ENCODE measurements at regions not wholly inside any gene's neighbourhood (a gene's known extent, or its start where the extent isn't known, plus 50 kb on each side); places are given as distances from the start of the nearest gene placed in this dataset.
A peak's percentile ranks its signal among the peaks of the same experiment; 100 is the strongest.

DNA sequence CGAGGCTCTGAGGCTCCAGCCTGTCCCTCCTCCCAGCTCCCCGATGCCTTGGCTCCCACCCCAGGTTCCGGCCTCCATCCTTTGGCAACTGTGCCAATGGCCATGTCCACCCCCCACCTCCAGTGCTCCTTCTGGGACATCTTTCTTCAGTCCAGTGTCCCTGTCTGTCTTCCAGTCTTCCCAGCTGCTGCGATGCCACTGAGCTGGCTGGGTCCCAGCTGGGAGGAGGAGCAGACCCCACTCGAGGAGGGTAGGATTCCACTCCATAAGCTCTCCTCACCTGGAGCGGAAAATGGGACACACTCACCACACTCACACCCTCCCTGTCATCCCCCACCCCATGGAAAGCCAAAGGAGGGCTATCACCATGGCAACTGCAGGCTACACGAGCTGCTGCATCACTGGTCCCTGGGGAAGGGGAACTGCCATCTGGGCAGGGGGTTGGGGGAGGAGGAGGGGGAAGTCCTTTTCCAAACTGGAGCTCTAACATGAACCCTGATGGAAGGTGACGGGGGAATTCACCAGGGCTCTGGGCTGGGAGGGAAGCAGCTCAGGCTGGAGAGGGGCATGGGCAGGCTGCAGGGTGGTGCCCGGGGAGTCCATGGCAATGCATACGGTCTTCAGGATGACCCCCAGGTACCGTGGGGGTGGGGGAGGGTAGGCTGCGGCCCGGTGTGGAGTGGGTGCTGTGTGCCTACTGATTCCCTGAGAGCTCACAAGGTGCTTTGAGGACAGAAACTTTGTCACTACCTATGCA is 94.3 kb downstream of the LRRC74A start:
- peak; percentile 49 for DNase-seq (ENCODE audit: low read depth)
- no peak overlapping the region for H3K4me3 ChIP-seq (replicated peaks; ENCODE audit: low read depth, low read length)
- TF ChIP-seq, protein P1, sequence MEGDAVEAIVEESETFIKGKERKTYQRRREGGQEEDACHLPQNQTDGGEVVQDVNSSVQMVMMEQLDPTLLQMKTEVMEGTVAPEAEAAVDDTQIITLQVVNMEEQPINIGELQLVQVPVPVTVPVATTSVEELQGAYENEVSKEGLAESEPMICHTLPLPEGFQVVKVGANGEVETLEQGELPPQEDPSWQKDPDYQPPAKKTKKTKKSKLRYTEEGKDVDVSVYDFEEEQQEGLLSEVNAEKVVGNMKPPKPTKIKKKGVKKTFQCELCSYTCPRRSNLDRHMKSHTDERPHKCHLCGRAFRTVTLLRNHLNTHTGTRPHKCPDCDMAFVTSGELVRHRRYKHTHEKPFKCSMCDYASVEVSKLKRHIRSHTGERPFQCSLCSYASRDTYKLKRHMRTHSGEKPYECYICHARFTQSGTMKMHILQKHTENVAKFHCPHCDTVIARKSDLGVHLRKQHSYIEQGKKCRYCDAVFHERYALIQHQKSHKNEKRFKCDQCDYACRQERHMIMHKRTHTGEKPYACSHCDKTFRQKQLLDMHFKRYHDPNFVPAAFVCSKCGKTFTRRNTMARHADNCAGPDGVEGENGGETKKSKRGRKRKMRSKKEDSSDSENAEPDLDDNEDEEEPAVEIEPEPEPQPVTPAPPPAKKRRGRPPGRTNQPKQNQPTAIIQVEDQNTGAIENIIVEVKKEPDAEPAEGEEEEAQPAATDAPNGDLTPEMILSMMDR (IDR thresholded peaks at IDR 0.05; ENCODE audit: low read length, missing control alignments), result no peak

DNA sequence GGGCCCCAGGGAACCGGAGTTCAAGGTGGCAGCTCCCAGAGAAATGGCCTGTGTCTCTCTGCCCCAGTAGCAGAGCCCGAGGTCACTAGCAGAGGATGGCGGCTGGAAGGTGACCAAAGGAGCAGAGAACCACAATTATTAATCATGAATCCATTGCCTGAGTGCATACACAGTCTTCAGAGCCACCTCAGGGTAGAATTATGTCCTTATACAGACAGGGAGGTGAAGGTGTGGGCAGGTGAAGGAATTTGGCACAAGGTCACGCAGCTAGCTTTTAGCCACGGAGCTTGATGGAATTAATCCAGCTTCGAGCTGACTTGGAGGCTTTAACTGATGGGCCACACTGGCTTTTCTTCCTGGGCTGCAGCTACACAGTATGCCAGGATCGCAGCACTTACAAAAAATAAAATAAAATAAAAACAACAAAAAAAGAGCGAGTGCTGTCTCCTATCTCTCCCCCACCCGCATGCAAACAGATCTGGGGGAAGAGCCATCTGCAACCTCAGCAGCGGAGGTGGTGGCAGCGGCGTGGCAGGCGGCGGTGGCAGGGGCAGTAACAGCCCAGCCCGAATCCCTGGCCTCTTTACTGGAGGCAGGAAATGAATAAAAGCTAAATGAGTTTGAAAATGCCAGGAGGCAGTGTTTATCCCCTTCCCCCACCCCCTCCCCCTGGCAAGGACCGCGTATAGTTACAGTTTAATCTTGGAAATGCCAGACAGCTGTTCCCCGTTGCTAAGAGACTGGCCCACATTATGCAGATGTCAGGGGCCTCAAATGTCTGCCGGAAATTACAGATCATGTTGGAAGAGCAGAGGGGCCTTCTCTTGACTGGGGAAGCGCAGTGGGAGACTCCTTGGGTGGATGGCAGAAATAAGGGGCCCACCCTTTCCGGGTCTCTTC is 93.5 kb downstream of the LRRC74A start:
- TF ChIP-seq, protein P1 (IDR thresholded peaks at IDR 0.05; ENCODE audit: low read length, missing control alignments), result no peak
- peak; percentile 96 for DNase-seq (ENCODE audit: low read depth)
- H3K4me3 ChIP-seq (replicated peaks; ENCODE audit: low read depth, low read length), result peak overlapping the region; percentile 25
